ENCODE measurements at regions not wholly inside any gene's neighbourhood (a gene's known extent, or its start where the extent isn't known, plus 50 kb on each side); places are given as distances from the start of the nearest gene placed in this dataset.

DNA sequence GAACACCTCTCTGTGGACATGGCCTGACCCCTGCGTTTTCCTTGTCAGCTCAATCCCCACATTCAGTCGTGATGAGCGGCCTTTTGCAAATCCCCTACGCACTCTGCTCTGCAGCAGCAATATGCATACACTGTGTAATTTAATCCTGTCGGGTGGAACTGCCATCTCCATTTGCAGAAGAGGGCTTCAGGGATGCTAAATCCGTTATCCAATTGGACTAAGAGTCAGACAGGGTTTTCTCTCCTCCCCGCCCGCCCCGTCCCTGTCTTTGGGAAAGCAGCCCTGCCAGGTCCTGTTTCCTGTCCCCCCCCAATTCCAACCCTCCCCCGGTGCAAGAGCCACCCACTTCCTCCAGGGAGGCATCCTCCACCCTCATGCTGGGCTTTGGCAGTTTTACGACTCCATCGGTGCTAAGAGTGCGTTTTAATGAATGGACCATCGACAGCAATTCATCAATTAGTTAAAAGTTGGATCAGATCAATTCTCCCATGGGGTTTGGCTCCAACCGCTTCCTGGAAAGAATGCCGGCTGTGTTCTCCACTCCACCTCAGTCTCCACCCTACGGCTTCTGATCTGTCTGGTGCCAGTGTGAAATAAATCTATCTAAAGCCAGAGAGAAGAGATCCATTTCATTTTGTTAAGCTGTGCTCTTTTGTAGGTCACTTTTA, 53.5 kb upstream of the ASAP2 start:
- TF ChIP-seq, protein P1, sequence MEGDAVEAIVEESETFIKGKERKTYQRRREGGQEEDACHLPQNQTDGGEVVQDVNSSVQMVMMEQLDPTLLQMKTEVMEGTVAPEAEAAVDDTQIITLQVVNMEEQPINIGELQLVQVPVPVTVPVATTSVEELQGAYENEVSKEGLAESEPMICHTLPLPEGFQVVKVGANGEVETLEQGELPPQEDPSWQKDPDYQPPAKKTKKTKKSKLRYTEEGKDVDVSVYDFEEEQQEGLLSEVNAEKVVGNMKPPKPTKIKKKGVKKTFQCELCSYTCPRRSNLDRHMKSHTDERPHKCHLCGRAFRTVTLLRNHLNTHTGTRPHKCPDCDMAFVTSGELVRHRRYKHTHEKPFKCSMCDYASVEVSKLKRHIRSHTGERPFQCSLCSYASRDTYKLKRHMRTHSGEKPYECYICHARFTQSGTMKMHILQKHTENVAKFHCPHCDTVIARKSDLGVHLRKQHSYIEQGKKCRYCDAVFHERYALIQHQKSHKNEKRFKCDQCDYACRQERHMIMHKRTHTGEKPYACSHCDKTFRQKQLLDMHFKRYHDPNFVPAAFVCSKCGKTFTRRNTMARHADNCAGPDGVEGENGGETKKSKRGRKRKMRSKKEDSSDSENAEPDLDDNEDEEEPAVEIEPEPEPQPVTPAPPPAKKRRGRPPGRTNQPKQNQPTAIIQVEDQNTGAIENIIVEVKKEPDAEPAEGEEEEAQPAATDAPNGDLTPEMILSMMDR (conservative IDR thresholded peaks at IDR 0.05; ENCODE audit: low read depth, low read length): no peak
- TF ChIP-seq EZH2 (IDR thresholded peaks at IDR 0.05; ENCODE audit: borderline replicate concordance, low read depth, low read length, poor library complexity, severe bottlenecking): no peak
- Histone ChIP-seq H3K4me1 (ENCODE audit: insufficient read depth, low read length, poor library complexity, severe bottlenecking) (peaks cover 7% of the 10 kb centered on the region), H3K36me3 (ENCODE audit: insufficient read depth, low read length, poor library complexity, severe bottlenecking) (no peaks in the 10 kb centered on the region), H3K9me3 (ENCODE audit: low read depth, low read length, poor library complexity, severe bottlenecking) (no peaks in the 10 kb centered on the region), H3K27me3 (replicated peaks; ENCODE audit: insufficient read depth, low read depth, low read length, poor library complexity) (no peaks in the 10 kb centered on the region), H3K4me3 (ENCODE audit: low read depth, low read length, poor library complexity, severe bottlenecking) (peak overlapping the region; percentile 14), H3K27ac (ENCODE audit: low read depth, low read length, poor library complexity, severe bottlenecking) (no peak overlapping the region)
- ChIA-PET CTCF (no interaction called here), POLR2A (ENCODE audit: low non-redundant PET) (no interaction called here)
- BruUV-seq (replicated peaks): no TSS peak
- peak; percentile 88 for DNase-seq (ENCODE audit: low spot score)
- intact Hi-C loops (cut with micrococcal nuclease; ENCODE audit: unreplicated experiment): no loop called here

DNA sequence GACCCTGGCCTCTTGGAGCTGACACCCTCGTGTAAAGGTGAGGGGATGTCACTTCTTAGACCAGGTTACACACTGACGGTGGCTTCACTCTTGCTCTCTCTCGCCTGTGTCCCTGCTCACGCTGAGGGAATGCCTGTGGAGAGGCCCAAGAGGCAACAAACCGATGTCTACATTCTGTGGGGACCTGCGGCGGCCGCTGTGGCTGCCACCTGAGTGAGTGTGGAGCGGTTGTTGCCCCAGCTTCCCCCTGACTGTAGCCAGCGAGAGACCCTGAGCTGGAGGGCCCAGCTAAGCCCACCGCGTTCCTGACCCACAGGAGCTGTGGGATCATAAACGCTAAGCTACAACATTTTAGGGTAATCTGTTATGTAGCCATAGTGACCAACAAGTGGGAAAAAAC, 55.7 kb upstream of the ASAP2 start:
- Histone ChIP-seq H3K9me3 (ENCODE audit: low read depth, low read length, poor library complexity, severe bottlenecking) (no peaks in the 10 kb centered on the region), H3K4me3 (ENCODE audit: low read depth, low read length, poor library complexity, severe bottlenecking) (no peak overlapping the region), H3K36me3 (ENCODE audit: insufficient read depth, low read length, poor library complexity, severe bottlenecking) (no peaks in the 10 kb centered on the region), H3K27ac (ENCODE audit: low read depth, low read length, poor library complexity, severe bottlenecking) (no peak overlapping the region), H3K4me1 (ENCODE audit: insufficient read depth, low read length, poor library complexity, severe bottlenecking) (peaks cover 7% of the 10 kb centered on the region), H3K27me3 (replicated peaks; ENCODE audit: insufficient read depth, low read depth, low read length, poor library complexity) (no peaks in the 10 kb centered on the region)
- POLR2A ChIA-PET (ENCODE audit: low non-redundant PET): interaction anchor here (0.6 kb wide), 1 partner anchor 272 kb away, joined by 3 read pairs; no protein-coding TSS in a partner anchor
- DNase-seq (ENCODE audit: low spot score): no peak
- TF ChIP-seq, protein P1 (conservative IDR thresholded peaks at IDR 0.05; ENCODE audit: low read depth, low read length): no peak
- no peak for TF ChIP-seq EZH2 (IDR thresholded peaks at IDR 0.05; ENCODE audit: borderline replicate concordance, low read depth, low read length, poor library complexity, severe bottlenecking)
- no TSS peak for BruUV-seq (replicated peaks)
- intact Hi-C loops (cut with micrococcal nuclease; ENCODE audit: unreplicated experiment): no loop called here
- CTCF ChIA-PET: no interaction called here

DNA sequence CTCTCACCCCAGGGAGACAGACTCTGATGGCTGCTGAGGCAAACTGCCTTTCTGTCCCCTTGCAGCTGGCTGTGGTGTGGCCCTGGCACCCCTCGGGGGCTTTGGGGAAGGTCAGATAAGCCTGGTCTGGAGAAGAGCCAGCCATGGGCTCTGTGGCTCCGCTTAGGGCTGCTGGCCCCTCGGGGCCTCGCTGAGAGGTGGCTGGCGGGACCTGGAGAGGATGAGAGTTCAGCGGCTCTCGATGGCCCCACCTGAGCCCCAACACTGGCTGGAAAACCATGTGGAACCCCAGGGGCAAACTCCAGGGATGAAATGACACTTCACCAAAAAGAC, 56.1 kb upstream of the ASAP2 start:
- BruUV-seq (replicated peaks): no TSS peak
- Histone ChIP-seq H3K4me3 (ENCODE audit: low read depth, low read length, poor library complexity, severe bottlenecking) (no peak overlapping the region), H3K27me3 (replicated peaks; ENCODE audit: insufficient read depth, low read depth, low read length, poor library complexity) (no peaks in the 10 kb centered on the region), H3K27ac (ENCODE audit: low read depth, low read length, poor library complexity, severe bottlenecking) (no peak overlapping the region), H3K9me3 (ENCODE audit: low read depth, low read length, poor library complexity, severe bottlenecking) (no peaks in the 10 kb centered on the region), H3K36me3 (ENCODE audit: insufficient read depth, low read length, poor library complexity, severe bottlenecking) (no peaks in the 10 kb centered on the region), H3K4me1 (ENCODE audit: insufficient read depth, low read length, poor library complexity, severe bottlenecking) (peaks cover 7% of the 10 kb centered on the region)
- no peak for TF ChIP-seq EZH2 (IDR thresholded peaks at IDR 0.05; ENCODE audit: borderline replicate concordance, low read depth, low read length, poor library complexity, severe bottlenecking)
- TF ChIP-seq, protein P1 (conservative IDR thresholded peaks at IDR 0.05; ENCODE audit: low read depth, low read length): no peak
- CTCF ChIA-PET: no interaction called here
- no peak for DNase-seq (ENCODE audit: low spot score)
- intact Hi-C loops (cut with micrococcal nuclease; ENCODE audit: unreplicated experiment): no loop called here
- POLR2A ChIA-PET (ENCODE audit: low non-redundant PET): no interaction called here
